HCT116 (cell line): ENCODE measurements at regions not wholly inside any gene's neighbourhood (a gene's known extent, or its start where the extent isn't known, plus 50 kb on each side); places are given as distances from the start of the nearest gene placed in this dataset.

Experiments used
- ATAC-seq: fragments of 200-7000 bp; cut with Tn5 transposase; 2 replicates; pipeline ENCODE4 v1.9.1; 2020; ENCODE audit warnings: mild to moderate bottlenecking, moderate library complexity
- BruUV-seq: library from RNA; stranded (reverse); fragments of 400-500 nt; replicated peaks from 2 replicates; lab custom pipeline; 2021; lab: Mats Ljungman, UMichigan
- CTCF ChIA-PET: fragments of 300-600 bp; sonication (Branson Sonifier 250); formaldehyde crosslinking; loops from one replicate; lab custom pipeline; 2021; ENCODE audit warnings: antibody characterized with exemption; lab: Charles Lee
- POLR2A ChIA-PET: fragments of 300-600, 350-600 bp; sonication (Branson Sonifier 250); formaldehyde crosslinking; loops from one replicate; lab custom pipeline; 2021; ENCODE audit warnings: antibody characterized with exemption; lab: Charles Lee
- RAD21 ChIA-PET, 2 experiments: fragments of 300-600 bp; sonication (Branson Sonifier 250); formaldehyde crosslinking; loops; one replicate each; lab custom pipeline; 2023; ENCODE audit warnings: low total read pairs in 2 of 2; ENCODE audit not compliant: uncharacterized antibody in 2 of 2, unreplicated experiment in 2 of 2, low non-redundant PET in 1 of 2; lab: Charles Lee
- DNase-seq: peaks from one replicate; pipeline ENCODE4 v3.0.0-alpha.2; 2010; ENCODE audit warnings: low read depth, low spot score
- H2AFZ ChIP-seq: fragments of 200-600 bp; shearing (Covaris generic), sonication (generic); 2 replicates; pipeline ENCODE4 v1.6.1; 2017; ENCODE audit warnings: low read depth, mixed run types, mixed read lengths, antibody characterized with exemption, low read length; ENCODE audit not compliant: poor library complexity, severe bottlenecking
- H3K27ac ChIP-seq: 2 replicates; pipeline ENCODE4 v1.5.1; 2012; ENCODE audit warnings: low read depth, low read length
- H3K27me3 ChIP-seq: fragments of 200-600 bp; sonication (generic); 2 replicates; pipeline ENCODE4 v1.6.1; 2016; ENCODE audit warnings: mixed run types, low read length, mixed read lengths; ENCODE audit not compliant: insufficient read depth
- H3K36me3 ChIP-seq, 2 experiments: fragments of 200-500 bp in 1 of 2; fragments of 200-600 bp in 1 of 2; sonication (Bioruptor generic) in 1 of 2; sonication (generic) in 1 of 2; 2 replicates each; pipeline versions ENCODE4 v1.5.1 to v1.6.1; 2014 to 2016; ENCODE audit warnings: low read length in 2 of 2, inconsistent platforms in 1 of 2, mixed read lengths in 1 of 2, mixed run types in 1 of 2; ENCODE audit not compliant: insufficient read depth in 2 of 2, control insufficient read depth in 1 of 2
- H3K4me1 ChIP-seq, 2 experiments: fragments of 200-600 bp in 1 of 2; sonication (generic) in 1 of 2; 2 replicates each; pipeline versions ENCODE4 v1.5.1 to v1.6.1; 2012 to 2017; ENCODE audit warnings: low read length in 2 of 2, inconsistent platforms in 1 of 2, mild to moderate bottlenecking in 1 of 2, mixed read lengths in 1 of 2, mixed run types in 1 of 2, moderate library complexity in 1 of 2; ENCODE audit not compliant: insufficient read depth in 2 of 2, control insufficient read depth in 1 of 2
- H3K4me2 ChIP-seq: fragments of 200-600 bp; sonication (generic); 2 replicates; pipeline ENCODE4 v1.6.1; 2017; ENCODE audit warnings: mixed run types, low read length, mixed read lengths
- H3K4me3 ChIP-seq, 2 experiments: fragments of 200-600 bp in 1 of 2; sonication (generic) in 1 of 2; replicated peaks in 1 of 2; 2 replicates each; pipeline ENCODE4 v1.5.1; 2011 to 2016; ENCODE audit warnings: low read length in 2 of 2, control low read depth in 1 of 2, low read depth in 1 of 2, mild to moderate bottlenecking in 1 of 2, mixed read lengths in 1 of 2, mixed run types in 1 of 2
- H3K79me2 ChIP-seq: fragments of 200-600 bp; sonication (generic); 2 replicates; pipeline ENCODE4 v1.6.1; 2017; ENCODE audit warnings: mild to moderate bottlenecking, mixed run types, low read length, moderate library complexity, mixed read lengths; ENCODE audit not compliant: insufficient read depth
- H3K9ac ChIP-seq: fragments of 200-600 bp; sonication (generic); 2 replicates; pipeline ENCODE4 v1.6.1; 2016; ENCODE audit warnings: low read length, mixed read lengths
- H3K9me2 ChIP-seq: fragments of 200-600 bp; sonication (generic), shearing (Covaris generic); 2 replicates; pipeline ENCODE4 v1.6.1; 2017; ENCODE audit warnings: mixed run types, mild to moderate bottlenecking, moderate library complexity; ENCODE audit not compliant: insufficient read depth
- H3K9me3 ChIP-seq, 2 experiments: fragments of 200-500 bp in 1 of 2; fragments of 200-600 bp in 1 of 2; sonication (Bioruptor generic) in 1 of 2; sonication (generic) in 1 of 2; 2 replicates each; pipeline ENCODE4 v1.6.1; 2014 to 2017; ENCODE audit warnings: low read length in 2 of 2, mixed read lengths in 2 of 2, inconsistent platforms in 1 of 2, low read depth in 1 of 2, mild to moderate bottlenecking in 1 of 2, mixed run types in 1 of 2, moderate library complexity in 1 of 2; ENCODE audit not compliant: control insufficient read depth in 1 of 2, insufficient read depth in 1 of 2
- H4K20me1 ChIP-seq: fragments of 200-600 bp; sonication (generic), shearing (Covaris generic); 2 replicates; pipeline ENCODE4 v1.6.1; 2017; ENCODE audit warnings: mixed run types, mild to moderate bottlenecking, moderate library complexity; ENCODE audit not compliant: insufficient read depth
- ATF3 ChIP-seq: IDR thresholded peaks from 2 replicates; pipeline ENCODE4 v1.6.1; 2012
- CBX3 ChIP-seq: IDR thresholded peaks from 2 replicates; pipeline ENCODE4 v1.6.1; 2012; ENCODE audit warnings: low read depth
- CEBPB ChIP-seq: IDR thresholded peaks from 2 replicates; pipeline ENCODE4 v1.6.1; 2012; ENCODE audit warnings: low read depth
- CTCF ChIP-seq, 3 experiments: fragments of 200-600 bp in 1 of 3; sonication (generic) in 1 of 3; IDR thresholded peaks in 2 of 3; conservative IDR thresholded peaks in 1 of 3; 2 replicates each; pipeline ENCODE4 v1.5.1; 2012 to 2017; ENCODE audit warnings: low read depth in 2 of 3, low read length in 2 of 3, antibody characterized with exemption in 1 of 3, borderline replicate concordance in 1 of 3, control low read depth in 1 of 3, mild to moderate bottlenecking in 1 of 3, mixed read lengths in 1 of 3, mixed run types in 1 of 3, moderate library complexity in 1 of 3; ENCODE audit not compliant: insufficient read depth in 1 of 3
- EGR1 ChIP-seq: IDR thresholded peaks from 2 replicates; pipeline ENCODE4 v1.6.1; 2012; ENCODE audit warnings: low read depth
- ELF1 ChIP-seq: IDR thresholded peaks from 2 replicates; pipeline ENCODE4 v1.6.1; 2012; ENCODE audit warnings: low read depth, borderline replicate concordance
- EZH2 ChIP-seq: fragments of 200-600 bp; sonication (generic); IDR thresholded peaks from 2 replicates; pipeline ENCODE4 v1.6.1; 2017; ENCODE audit warnings: antibody characterized with exemption, mixed run types
- EZH2phosphoT487 ChIP-seq: fragments of 200-600 bp; IDR thresholded peaks from 2 replicates; pipeline ENCODE4 v1.6.1; 2018; ENCODE audit warnings: antibody characterized with exemption, borderline replicate concordance
- JUND ChIP-seq: IDR thresholded peaks from 2 replicates; pipeline ENCODE4 v1.6.1; 2012
- MAX ChIP-seq: IDR thresholded peaks from 2 replicates; pipeline ENCODE4 v1.6.1; 2012
- POLR2A ChIP-seq: IDR thresholded peaks from 2 replicates; pipeline ENCODE4 v1.7.0; 2011; ENCODE audit warnings: borderline replicate concordance; ENCODE audit not compliant: insufficient read depth, insufficient read length; ENCODE audit errors: extremely low read depth
- POLR2AphosphoS5 ChIP-seq: IDR thresholded peaks from 2 replicates; pipeline ENCODE4 v1.6.1; 2011; ENCODE audit warnings: mild to moderate bottlenecking, low read depth, low read length, moderate library complexity
- RAD21 ChIP-seq: IDR thresholded peaks from 2 replicates; pipeline ENCODE4 v1.6.1; 2012; ENCODE audit warnings: low read depth, mild to moderate bottlenecking
- SIN3A ChIP-seq: IDR thresholded peaks from 2 replicates; pipeline ENCODE4 v1.6.1; 2012; ENCODE audit warnings: low read depth
- SP1 ChIP-seq: IDR thresholded peaks from 2 replicates; pipeline ENCODE4 v1.6.1; 2012; ENCODE audit warnings: low read depth
- YY1 ChIP-seq: IDR thresholded peaks from 2 replicates; pipeline ENCODE4 v1.6.1; 2011; ENCODE audit warnings: low read length, low read depth, moderate library complexity, mild to moderate bottlenecking; ENCODE audit not compliant: insufficient replicate concordance; ENCODE audit errors: extremely low read depth
- ZFX ChIP-seq: fragments of 450-650 bp; IDR thresholded peaks from 2 replicates; pipeline ENCODE4 v1.6.1; 2017
- ZNF274 ChIP-seq: fragments of 200-500 bp; sonication (Bioruptor generic); IDR thresholded peaks from 2 replicates; pipeline ENCODE4 v1.6.1; 2014; ENCODE audit warnings: mild to moderate bottlenecking, low read depth, low read length, inconsistent platforms
- intact Hi-C: fragments of 100-400 bp; cut with micrococcal nuclease; formaldehyde crosslinking; loops from 2 replicates; pipeline ENCODE4 v1.10.0; 2022
- TF ChIP-seq, protein P1 (sequence below): IDR thresholded peaks from 2 replicates; pipeline ENCODE4 v1.6.1; 2011; ENCODE audit warnings: mild to moderate bottlenecking, low read length, moderate library complexity; ENCODE audit not compliant: insufficient replicate concordance; ENCODE audit errors: extremely low read depth

DNA sequence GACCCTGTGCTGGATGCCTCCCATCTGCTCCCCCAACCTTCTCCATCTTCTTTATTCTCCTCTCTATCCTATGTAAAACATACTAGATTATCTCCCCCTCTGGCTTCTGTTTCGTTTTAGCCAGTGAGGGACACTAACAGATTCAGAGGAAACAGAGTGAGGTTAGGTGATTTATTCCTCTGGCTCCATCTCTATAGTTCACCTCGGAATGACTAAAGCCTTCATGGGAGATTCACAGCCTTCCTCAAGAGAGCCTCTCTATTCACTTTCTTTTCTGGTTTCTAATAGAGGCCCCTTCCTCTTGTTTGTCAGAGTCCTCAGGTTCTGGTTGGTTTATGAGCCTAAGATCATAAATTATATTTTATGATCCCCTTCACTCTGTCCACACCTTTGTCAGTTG is 633.1 kb upstream of the TYRP1 start:
- no peaks in the 10 kb centered on the region for H3K36me3 ChIP-seq
- ChIA-PET RAD21 (no interaction called here), CTCF (no interaction called here)

GRCh38 chr9:12060811-12061210 is 632.4 kb upstream of the TYRP1 start:
- DNase-seq (no peak), ATAC-seq (no peak)
- H2AFZ ChIP-seq, result no peak overlapping the region
- H3K4me1 ChIP-seq, result no peaks in the 10 kb centered on the region
- H3K27ac ChIP-seq, result no peak overlapping the region
- H3K9me3 ChIP-seq, result peaks cover 5 to 13% of the 10 kb centered on the region in 2 experiments; a peak in 2 of 4 replicates
- ChIA-PET RAD21 (no interaction called here), CTCF (no interaction called here)
- H3K27me3 ChIP-seq, result no peaks in the 10 kb centered on the region
- H3K9me2 ChIP-seq, result no peaks in the 10 kb centered on the region
- H3K4me3 ChIP-seq, result no peak overlapping the region
- no TSS peak for BruUV-seq
- no peaks in the 10 kb centered on the region for H3K79me2 ChIP-seq
- no peak overlapping the region for H3K9ac ChIP-seq
- intact Hi-C loops, result no loop called here
- H3K36me3 ChIP-seq, result no peaks in the 10 kb centered on the region
- H3K4me2 ChIP-seq, result no peak overlapping the region
- TF ChIP-seq EGR1, result no peak
- no peak for TF ChIP-seq ZNF274
- no peak for TF ChIP-seq CBX3
- TF ChIP-seq MAX, result no peak
- TF ChIP-seq EZH2phosphoT487, result no peak
- no peak for TF ChIP-seq ELF1
- no peak for TF ChIP-seq JUND
- no peak for TF ChIP-seq CTCF (IDR thresholded peaks at IDR 0.05 in 2 of 3, conservative IDR thresholded peaks at IDR 0.05 in 1 of 3; ENCODE audit: borderline replicate concordance in 1 of 3, insufficient read depth in 1 of 3, low read depth in 2 of 3, low read length in 2 of 3)
- no peak for TF ChIP-seq POLR2A
- TF ChIP-seq CEBPB, result no peak
- no peak for TF ChIP-seq YY1
- TF ChIP-seq ZFX, result no peak
- no peak for TF ChIP-seq SIN3A
- no peak for TF ChIP-seq RAD21
- TF ChIP-seq, protein P1, sequence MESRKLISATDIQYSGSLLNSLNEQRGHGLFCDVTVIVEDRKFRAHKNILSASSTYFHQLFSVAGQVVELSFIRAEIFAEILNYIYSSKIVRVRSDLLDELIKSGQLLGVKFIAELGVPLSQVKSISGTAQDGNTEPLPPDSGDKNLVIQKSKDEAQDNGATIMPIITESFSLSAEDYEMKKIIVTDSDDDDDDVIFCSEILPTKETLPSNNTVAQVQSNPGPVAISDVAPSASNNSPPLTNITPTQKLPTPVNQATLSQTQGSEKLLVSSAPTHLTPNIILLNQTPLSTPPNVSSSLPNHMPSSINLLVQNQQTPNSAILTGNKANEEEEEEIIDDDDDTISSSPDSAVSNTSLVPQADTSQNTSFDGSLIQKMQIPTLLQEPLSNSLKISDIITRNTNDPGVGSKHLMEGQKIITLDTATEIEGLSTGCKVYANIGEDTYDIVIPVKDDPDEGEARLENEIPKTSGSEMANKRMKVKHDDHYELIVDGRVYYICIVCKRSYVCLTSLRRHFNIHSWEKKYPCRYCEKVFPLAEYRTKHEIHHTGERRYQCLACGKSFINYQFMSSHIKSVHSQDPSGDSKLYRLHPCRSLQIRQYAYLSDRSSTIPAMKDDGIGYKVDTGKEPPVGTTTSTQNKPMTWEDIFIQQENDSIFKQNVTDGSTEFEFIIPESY, result no peak
- TF ChIP-seq POLR2AphosphoS5, result no peak
- no peak for TF ChIP-seq EZH2
- no peak for TF ChIP-seq ATF3
- TF ChIP-seq, all 23 proteins: peak for 0
- POLR2A ChIA-PET, result no interaction called here
- H4K20me1 ChIP-seq, result no peaks in the 10 kb centered on the region

More for the DNA sequence above, 633.1 kb upstream of the TYRP1 start:
- Histone ChIP-seq H4K20me1 (no peaks in the 10 kb centered on the region), H3K4me3 (no peak overlapping the region), H3K4me1 (no peaks in the 10 kb centered on the region), H3K79me2 (no peaks in the 10 kb centered on the region), H3K27me3 (no peaks in the 10 kb centered on the region), H3K27ac (no peak overlapping the region), H3K9ac (no peak overlapping the region), H3K9me3 (peaks cover 5 to 13% of the 10 kb centered on the region in 2 experiments; a peak in 2 of 4 replicates), H2AFZ (no peak overlapping the region), H3K9me2 (no peaks in the 10 kb centered on the region), H3K4me2 (no peak overlapping the region)
- POLR2A ChIA-PET, result no interaction called here
- intact Hi-C loops, result no loop called here
- TF ChIP-seq ZNF274, result no peak
- TF ChIP-seq SP1, result no peak
- no peak for ATAC-seq
- DNase-seq, result no peak
- BruUV-seq, result no TSS peak
